ENCODE measurements at regions not wholly inside any gene's neighbourhood (a gene's known extent, or its start where the extent isn't known, plus 50 kb on each side); places are given as distances from the start of the nearest gene placed in this dataset.

- Histone ChIP-seq H3K36me3 (ENCODE audit: control insufficient read depth in 2 of 2, insufficient read depth in 1 of 2, low read length in 2 of 2) (no peaks in the 10 kb centered on the region), H3K9me3 (ENCODE audit: control insufficient read depth, insufficient read depth, low read depth, low read length) (no peaks in the 10 kb centered on the region), H3K4me1 (ENCODE audit: control insufficient read depth, insufficient read depth, low read length) (no peaks in the 10 kb centered on the region), H3K27ac (ENCODE audit: extremely low read depth, low read depth, low read length) (no peak overlapping the region), H3K4me3 (ENCODE audit: low read depth, low read length) (no peak overlapping the region)
- ChIA-PET CTCF (interaction anchor here (0.6 kb wide), 1 partner anchor 25 kb away, joined by 3 read pairs; no protein-coding TSS in a partner anchor), POLR2A (no interaction called here)
- TF ChIP-seq KLF10 (tag by site-specific recombination; IDR thresholded peaks at IDR 0.05) (no peak), ZNF169 (tag by site-specific recombination; IDR thresholded peaks at IDR 0.05) (no peak), ZNF843 (tag by site-specific recombination; IDR thresholded peaks at IDR 0.05) (no peak), ZNF23 (tag by site-specific recombination; IDR thresholded peaks at IDR 0.05; ENCODE audit: borderline replicate concordance) (no peak), ZNF26 (tag by site-specific recombination; IDR thresholded peaks at IDR 0.05) (no peak), ZNF302 (tag by site-specific recombination; IDR thresholded peaks at IDR 0.05; ENCODE audit: low read depth) (no peak), RBAK (tag by site-specific recombination; IDR thresholded peaks at IDR 0.05) (no peak), ZNF391 (tag by site-specific recombination; IDR thresholded peaks at IDR 0.05; ENCODE audit: borderline replicate concordance, low read depth) (no peak), ZBTB48 (tag by site-specific recombination; IDR thresholded peaks at IDR 0.05) (no peak)
- TF ChIP-seq, protein P1, sequence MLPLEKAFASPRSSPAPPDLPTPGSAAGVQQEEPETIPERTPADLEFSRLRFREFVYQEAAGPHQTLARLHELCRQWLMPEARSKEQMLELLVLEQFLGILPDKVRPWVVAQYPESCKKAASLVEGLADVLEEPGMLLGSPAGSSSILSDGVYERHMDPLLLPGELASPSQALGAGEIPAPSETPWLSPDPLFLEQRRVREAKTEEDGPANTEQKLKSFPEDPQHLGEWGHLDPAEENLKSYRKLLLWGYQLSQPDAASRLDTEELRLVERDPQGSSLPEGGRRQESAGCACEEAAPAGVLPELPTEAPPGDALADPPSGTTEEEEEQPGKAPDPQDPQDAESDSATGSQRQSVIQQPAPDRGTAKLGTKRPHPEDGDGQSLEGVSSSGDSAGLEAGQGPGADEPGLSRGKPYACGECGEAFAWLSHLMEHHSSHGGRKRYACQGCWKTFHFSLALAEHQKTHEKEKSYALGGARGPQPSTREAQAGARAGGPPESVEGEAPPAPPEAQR (tag by site-specific recombination; IDR thresholded peaks at IDR 0.05), result no peak
Observed at GRCh38 chr4:36532670-36533379, 251.4 kb downstream of the DTHD1 start.

DNA sequence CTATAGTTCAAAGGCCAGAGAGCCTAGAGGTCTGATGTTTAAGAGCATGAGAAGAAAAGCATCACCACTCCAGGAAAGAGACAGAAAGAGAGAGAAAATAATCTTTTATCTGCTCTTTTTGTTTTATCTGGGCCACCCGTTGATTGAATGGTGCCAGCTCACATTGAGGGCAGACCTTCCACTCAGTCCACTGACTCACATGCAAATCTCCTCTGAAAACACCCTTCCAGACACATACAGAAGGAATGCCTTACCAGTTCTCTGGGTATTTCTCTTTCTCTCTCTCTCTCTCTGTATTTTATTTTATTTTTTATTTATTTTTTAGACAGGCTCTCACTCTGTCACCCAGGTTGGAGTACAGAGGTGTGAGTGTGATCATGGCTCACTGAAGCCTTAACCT is 252.5 kb downstream of the DTHD1 start:
- ChIA-PET POLR2A (no interaction called here), CTCF (interaction anchor here (0.6 kb wide), 1 partner anchor 24 kb away, joined by 3 read pairs; no protein-coding TSS in a partner anchor)
- no peaks in the 10 kb centered on the region for H3K4me1 ChIP-seq (ENCODE audit: control insufficient read depth, insufficient read depth, low read length)
- H3K27ac ChIP-seq (ENCODE audit: extremely low read depth, low read depth, low read length), result no peak overlapping the region
- no peaks in the 10 kb centered on the region for H3K36me3 ChIP-seq (ENCODE audit: control insufficient read depth in 2 of 2, insufficient read depth in 1 of 2, low read length in 2 of 2)
- H3K4me3 ChIP-seq (ENCODE audit: low read depth, low read length), result no peak overlapping the region
- no peak for TF ChIP-seq ZNF155 (tag by site-specific recombination; IDR thresholded peaks at IDR 0.05)
- TF ChIP-seq ZNF112 (tag by site-specific recombination; IDR thresholded peaks at IDR 0.05), result no peak
- TF ChIP-seq, protein P2, sequence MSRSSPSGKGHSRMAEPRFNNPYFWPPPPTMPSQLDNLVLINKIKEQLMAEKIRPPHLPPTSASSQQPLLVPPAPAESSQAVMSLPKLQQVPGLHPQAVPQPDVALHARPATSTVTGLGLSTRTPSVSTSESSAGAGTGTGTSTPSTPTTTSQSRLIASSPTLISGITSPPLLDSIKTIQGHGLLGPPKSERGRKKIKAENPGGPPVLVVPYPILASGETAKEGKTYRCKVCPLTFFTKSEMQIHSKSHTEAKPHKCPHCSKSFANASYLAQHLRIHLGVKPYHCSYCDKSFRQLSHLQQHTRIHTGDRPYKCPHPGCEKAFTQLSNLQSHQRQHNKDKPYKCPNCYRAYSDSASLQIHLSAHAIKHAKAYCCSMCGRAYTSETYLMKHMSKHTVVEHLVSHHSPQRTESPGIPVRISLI (tag by site-specific recombination; IDR thresholded peaks at IDR 0.05), result no peak
- TF ChIP-seq ZNF830 (tag by site-specific recombination; IDR thresholded peaks at IDR 0.05; ENCODE audit: low read depth), result no peak
- no peak for TF ChIP-seq KLF8 (tag by site-specific recombination; IDR thresholded peaks at IDR 0.05)
- TF ChIP-seq ZNF701 (tag by site-specific recombination; IDR thresholded peaks at IDR 0.05), result no peak
- TF ChIP-seq SP3 (tag by site-specific recombination; IDR thresholded peaks at IDR 0.05), result no peak
- no peak for TF ChIP-seq FEZF1 (tag by site-specific recombination; IDR thresholded peaks at IDR 0.05)
- TF ChIP-seq ZNF514 (tag by site-specific recombination; IDR thresholded peaks at IDR 0.05), result no peak
- TF ChIP-seq TRIM28 (IDR thresholded peaks at IDR 0.05; ENCODE audit: borderline replicate concordance, low read length), result no peak
- no peak for TF ChIP-seq ZNF214 (tag by site-specific recombination; IDR thresholded peaks at IDR 0.05; ENCODE audit: borderline replicate concordance)
- TF ChIP-seq KLF1 (tag by site-specific recombination; IDR thresholded peaks at IDR 0.05), result no peak
- TF ChIP-seq ZNF645 (tag by site-specific recombination; IDR thresholded peaks at IDR 0.05), result no peak
- no peak for TF ChIP-seq ZNF521 (tag by site-specific recombination; IDR thresholded peaks at IDR 0.05)
- TF ChIP-seq, protein P3, sequence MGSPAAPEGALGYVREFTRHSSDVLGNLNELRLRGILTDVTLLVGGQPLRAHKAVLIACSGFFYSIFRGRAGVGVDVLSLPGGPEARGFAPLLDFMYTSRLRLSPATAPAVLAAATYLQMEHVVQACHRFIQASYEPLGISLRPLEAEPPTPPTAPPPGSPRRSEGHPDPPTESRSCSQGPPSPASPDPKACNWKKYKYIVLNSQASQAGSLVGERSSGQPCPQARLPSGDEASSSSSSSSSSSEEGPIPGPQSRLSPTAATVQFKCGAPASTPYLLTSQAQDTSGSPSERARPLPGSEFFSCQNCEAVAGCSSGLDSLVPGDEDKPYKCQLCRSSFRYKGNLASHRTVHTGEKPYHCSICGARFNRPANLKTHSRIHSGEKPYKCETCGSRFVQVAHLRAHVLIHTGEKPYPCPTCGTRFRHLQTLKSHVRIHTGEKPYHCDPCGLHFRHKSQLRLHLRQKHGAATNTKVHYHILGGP (tag by site-specific recombination; IDR thresholded peaks at IDR 0.05), result no peak
- no peak for TF ChIP-seq ZNF19 (tag by site-specific recombination; IDR thresholded peaks at IDR 0.05; ENCODE audit: low read depth)
- H3K9me3 ChIP-seq (ENCODE audit: control insufficient read depth, insufficient read depth, low read depth, low read length), result no peaks in the 10 kb centered on the region

Data from HEK293 (cell line).